OCI-LY7 (cell line): ENCODE measurements at regions not wholly inside any gene's neighbourhood (a gene's known extent, or its start where the extent isn't known, plus 50 kb on each side); places are given as distances from the start of the nearest gene placed in this dataset.

ENCODE experiments used
- BruUV-seq: library from RNA; stranded (reverse); fragments of 400-500 nt; replicated peaks from 2 replicates; lab custom pipeline; 2021; lab: Mats Ljungman, UMichigan
- CTCF ChIA-PET: fragments of 300-600 bp; sonication (Branson Sonifier 250); formaldehyde crosslinking; loops from one replicate; lab custom pipeline; 2022; ENCODE audit warnings: antibody characterized with exemption; ENCODE audit not compliant: unreplicated experiment; lab: Charles Lee
- POLR2A ChIA-PET: fragments of 300-600 bp; sonication (Branson Sonifier 250); formaldehyde crosslinking; loops from one replicate; lab custom pipeline; 2022; ENCODE audit warnings: antibody characterized with exemption; lab: Charles Lee
- DNase-seq: peaks from one replicate; pipeline ENCODE4 v3.0.0-alpha.2; 2015; ENCODE audit warnings: low spot score
- H2AFZ ChIP-seq: fragments of 200-600 bp; sonication (generic), shearing (Covaris generic); 2 replicates; pipeline ENCODE4 v1.6.1; 2014; ENCODE audit warnings: mild to moderate bottlenecking, antibody characterized with exemption, low read length, moderate library complexity
- H3K27ac ChIP-seq: fragments of 200-600 bp; sonication (generic); 2 replicates; pipeline ENCODE4 v1.5.1; 2014; ENCODE audit warnings: mixed run types, low read depth, mild to moderate bottlenecking, moderate library complexity, low read length, inconsistent platforms; ENCODE audit not compliant: poor library complexity, severe bottlenecking
- H3K36me3 ChIP-seq: fragments of 200-600 bp; sonication (generic); 2 replicates; pipeline ENCODE4 v1.6.1; 2014; ENCODE audit warnings: mild to moderate bottlenecking, antibody characterized with exemption, low read length, moderate library complexity, mixed read lengths; ENCODE audit not compliant: insufficient read depth
- H3K4me1 ChIP-seq: fragments of 200-600 bp; sonication (generic); 2 replicates; pipeline ENCODE4 v1.5.1; 2014; ENCODE audit warnings: mild to moderate bottlenecking, low read length; ENCODE audit not compliant: insufficient read depth, poor library complexity, severe bottlenecking
- H3K4me2 ChIP-seq: fragments of 200-600 bp; sonication (generic); 2 replicates; pipeline ENCODE4 v1.6.1; 2014; ENCODE audit warnings: mild to moderate bottlenecking, low read length
- H3K4me3 ChIP-seq: fragments of 200-600 bp; sonication (generic); 2 replicates; pipeline ENCODE4 v1.5.1; 2014; ENCODE audit warnings: mild to moderate bottlenecking, low read depth, low read length; ENCODE audit not compliant: poor library complexity, severe bottlenecking
- H3K79me2 ChIP-seq: fragments of 200-600 bp; sonication (generic); 2 replicates; pipeline ENCODE4 v1.6.1; 2016; ENCODE audit warnings: low read depth, mild to moderate bottlenecking, low read length, moderate library complexity, mixed read lengths; ENCODE audit not compliant: insufficient read depth
- H3K9me2 ChIP-seq: fragments of 200-600 bp; sonication (generic); 2 replicates; pipeline ENCODE4 v1.6.1; 2016; ENCODE audit warnings: mild to moderate bottlenecking, low read length, mixed read lengths; ENCODE audit not compliant: insufficient read depth
- H3K9me3 ChIP-seq: fragments of 200-600 bp; sonication (generic); 2 replicates; pipeline ENCODE4 v1.6.1; 2014; ENCODE audit warnings: mild to moderate bottlenecking, mixed run types, low read length, mixed read lengths
- H4K20me1 ChIP-seq: fragments of 200-600 bp; sonication (generic); 2 replicates; pipeline ENCODE4 v1.6.1; 2014; ENCODE audit warnings: mild to moderate bottlenecking, antibody characterized with exemption, low read length, moderate library complexity, mixed read lengths; ENCODE audit not compliant: insufficient read depth
- CTCF ChIP-seq: fragments of 200-600 bp; sonication (generic); conservative IDR thresholded peaks from 2 replicates; pipeline ENCODE4 v1.5.1; 2014; ENCODE audit warnings: mild to moderate bottlenecking, antibody characterized with exemption, low read length, moderate library complexity, mixed read lengths
- EZH2phosphoT487 ChIP-seq: fragments of 200-600 bp; sonication (generic); IDR thresholded peaks from 2 replicates; pipeline ENCODE4 v1.6.1; 2018; ENCODE audit warnings: low read depth, borderline replicate concordance, mild to moderate bottlenecking, mixed run types, antibody characterized with exemption, low read length, moderate library complexity, mixed read lengths
- intact Hi-C: fragments of 100-400 bp; cut with micrococcal nuclease; formaldehyde crosslinking; loops from one replicate; pipeline ENCODE4 v1.10.0; 2022; ENCODE audit not compliant: unreplicated experiment

- Histone ChIP-seq H3K4me1 (no peaks in the 10 kb centered on the region), H3K27ac (no peak overlapping the region), H3K9me3 (no peaks in the 10 kb centered on the region), H4K20me1 (no peaks in the 10 kb centered on the region), H3K79me2 (no peaks in the 10 kb centered on the region), H3K36me3 (no peaks in the 10 kb centered on the region), H2AFZ (no peak overlapping the region), H3K4me3 (no peak overlapping the region), H3K4me2 (no peak overlapping the region), H3K9me2 (no peaks in the 10 kb centered on the region)
- DNase-seq, result no peak
- no TSS peak for BruUV-seq
- intact Hi-C loops, result no loop called here
- TF ChIP-seq EZH2phosphoT487, result no peak
- no peak for TF ChIP-seq CTCF
- ChIA-PET POLR2A (interaction anchor here (0.6 to 0.7 kb wide), 2 partner anchors 14 to 209 kb away, joined by 3 read pairs; no protein-coding TSS in a partner anchor), CTCF (no interaction called here)
Measured at GRCh38 chr12:28709986-28710685, 438.9 kb upstream of the FAR2 start.

GRCh38 chr12:28710882-28711281 is 438.2 kb upstream of the FAR2 start:
- CTCF ChIA-PET, result no interaction called here
- H3K27ac ChIP-seq, result no peak overlapping the region
- H3K9me3 ChIP-seq, result no peaks in the 10 kb centered on the region
- H3K4me1 ChIP-seq, result no peaks in the 10 kb centered on the region
- no peaks in the 10 kb centered on the region for H3K79me2 ChIP-seq
- BruUV-seq, result no TSS peak
- no peak overlapping the region for H2AFZ ChIP-seq
- no peak for TF ChIP-seq CTCF
- TF ChIP-seq EZH2phosphoT487, result no peak
- intact Hi-C loops, result no loop called here
- no peak for DNase-seq
- H3K4me2 ChIP-seq, result no peak overlapping the region
- no peaks in the 10 kb centered on the region for H4K20me1 ChIP-seq
- H3K4me3 ChIP-seq, result no peak overlapping the region
- H3K9me2 ChIP-seq, result no peaks in the 10 kb centered on the region
- POLR2A ChIA-PET, result interaction anchor here (0.6 to 0.7 kb wide), 2 partner anchors 14 to 208 kb away, joined by 3 read pairs; no protein-coding TSS in a partner anchor
- no peaks in the 10 kb centered on the region for H3K36me3 ChIP-seq

GRCh38 chr12:28711421-28711820 is 437.7 kb upstream of the FAR2 start:
- Histone ChIP-seq H3K79me2 (no peaks in the 10 kb centered on the region), H3K36me3 (no peaks in the 10 kb centered on the region), H2AFZ (no peak overlapping the region), H3K4me3 (no peak overlapping the region), H3K4me1 (no peaks in the 10 kb centered on the region), H3K4me2 (no peak overlapping the region), H3K9me2 (no peaks in the 10 kb centered on the region), H3K27ac (no peak overlapping the region), H3K9me3 (no peaks in the 10 kb centered on the region), H4K20me1 (no peaks in the 10 kb centered on the region)
- CTCF ChIA-PET, result no interaction called here
- POLR2A ChIA-PET, result no interaction called here
- intact Hi-C loops, result no loop called here
- BruUV-seq, result no TSS peak
- no peak for TF ChIP-seq CTCF
- no peak for DNase-seq
